ENCODE measurements at regions not wholly inside any gene's neighbourhood (a gene's known extent, or its start where the extent isn't known, plus 50 kb on each side); places are given as distances from the start of the nearest gene placed in this dataset.

DNA sequence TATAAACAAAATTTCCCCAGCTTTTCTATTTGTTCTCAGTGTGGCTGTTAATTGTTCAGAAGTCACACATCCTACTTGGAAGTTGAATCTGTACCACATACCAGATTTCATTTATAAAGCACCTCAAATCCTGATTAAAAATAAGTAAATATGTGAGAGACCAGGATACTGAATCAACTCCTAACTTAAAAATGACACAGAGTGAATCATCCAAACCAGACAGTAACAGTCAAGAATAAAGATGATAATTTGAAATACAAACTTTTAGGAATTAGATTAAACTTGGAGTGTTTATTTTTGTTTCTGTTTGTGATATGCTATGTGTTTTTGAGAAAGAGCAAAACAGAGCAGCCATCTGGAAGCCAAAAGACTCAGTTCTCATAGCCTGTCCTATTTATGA, 633.2 kb upstream of the RORB start:
- TF ChIP-seq, protein P1, sequence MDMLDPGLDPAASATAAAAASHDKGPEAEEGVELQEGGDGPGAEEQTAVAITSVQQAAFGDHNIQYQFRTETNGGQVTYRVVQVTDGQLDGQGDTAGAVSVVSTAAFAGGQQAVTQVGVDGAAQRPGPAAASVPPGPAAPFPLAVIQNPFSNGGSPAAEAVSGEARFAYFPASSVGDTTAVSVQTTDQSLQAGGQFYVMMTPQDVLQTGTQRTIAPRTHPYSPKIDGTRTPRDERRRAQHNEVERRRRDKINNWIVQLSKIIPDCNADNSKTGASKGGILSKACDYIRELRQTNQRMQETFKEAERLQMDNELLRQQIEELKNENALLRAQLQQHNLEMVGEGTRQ (IDR thresholded peaks at IDR 0.05; ENCODE audit: low read depth, low read length), result no peak
- no peak for TF ChIP-seq SMC3 (IDR thresholded peaks at IDR 0.05; ENCODE audit: low read depth, low read length)
- no peak for TF ChIP-seq MAFK (IDR thresholded peaks at IDR 0.05; ENCODE audit: low read depth, low read length)
- TF ChIP-seq, protein P2, sequence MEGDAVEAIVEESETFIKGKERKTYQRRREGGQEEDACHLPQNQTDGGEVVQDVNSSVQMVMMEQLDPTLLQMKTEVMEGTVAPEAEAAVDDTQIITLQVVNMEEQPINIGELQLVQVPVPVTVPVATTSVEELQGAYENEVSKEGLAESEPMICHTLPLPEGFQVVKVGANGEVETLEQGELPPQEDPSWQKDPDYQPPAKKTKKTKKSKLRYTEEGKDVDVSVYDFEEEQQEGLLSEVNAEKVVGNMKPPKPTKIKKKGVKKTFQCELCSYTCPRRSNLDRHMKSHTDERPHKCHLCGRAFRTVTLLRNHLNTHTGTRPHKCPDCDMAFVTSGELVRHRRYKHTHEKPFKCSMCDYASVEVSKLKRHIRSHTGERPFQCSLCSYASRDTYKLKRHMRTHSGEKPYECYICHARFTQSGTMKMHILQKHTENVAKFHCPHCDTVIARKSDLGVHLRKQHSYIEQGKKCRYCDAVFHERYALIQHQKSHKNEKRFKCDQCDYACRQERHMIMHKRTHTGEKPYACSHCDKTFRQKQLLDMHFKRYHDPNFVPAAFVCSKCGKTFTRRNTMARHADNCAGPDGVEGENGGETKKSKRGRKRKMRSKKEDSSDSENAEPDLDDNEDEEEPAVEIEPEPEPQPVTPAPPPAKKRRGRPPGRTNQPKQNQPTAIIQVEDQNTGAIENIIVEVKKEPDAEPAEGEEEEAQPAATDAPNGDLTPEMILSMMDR (conservative IDR thresholded peaks at IDR 0.05; ENCODE audit: low read depth, low read length), result no peak
- no peak for TF ChIP-seq BHLHE40 (IDR thresholded peaks at IDR 0.05; ENCODE audit: low read depth, low read length)
- TF ChIP-seq POLR2A (IDR thresholded peaks at IDR 0.05; ENCODE audit: low read depth, low read length), result no peak
- TF ChIP-seq MAZ (IDR thresholded peaks at IDR 0.05; ENCODE audit: borderline replicate concordance, low read depth, low read length), result no peak

Measured in IMR-90 (cell line).